Breast epithelium (tissue), 4 donors: ENCODE measurements at regions not wholly inside any gene's neighbourhood (a gene's known extent, or its start where the extent isn't known, plus 50 kb on each side); places are given as distances from the start of the nearest gene placed in this dataset.

Source experiments
- DNase-seq, 2 donors: peaks; one replicate each; pipeline ENCODE4 v3.0.0-alpha.2; 2019; ENCODE audit warnings: low spot score in 2 of 2
- H3K27ac ChIP-seq, 2 donors: fragments of 200-600 bp; sonication (generic) in 1 of 2; one replicate each; pipeline ENCODE4 v1.5.1; 2016 to 2019; ENCODE audit warnings: mild to moderate bottlenecking in 1 of 2
- H3K27me3 ChIP-seq, 2 donors: fragments of 200-600 bp; sonication (generic) in 1 of 2; one replicate each; pipeline versions ENCODE4 v1.5.1 to v1.6.0; 2017 to 2019; ENCODE audit warnings: control low read depth in 1 of 2, mild to moderate bottlenecking in 1 of 2
- H3K36me3 ChIP-seq: fragments of 200-600 bp; one replicate; pipeline ENCODE4 v1.5.1; 2019
- H3K4me1 ChIP-seq, 2 donors: fragments of 200-600 bp; sonication (generic); one replicate each; pipeline ENCODE4 v1.5.1; 2016 to 2019; ENCODE audit warnings: control low read depth in 1 of 2
- H3K4me3 ChIP-seq, 3 donors: fragments of 200-600 bp; sonication (generic); 1 replicate in 2 of 3; 2 replicates in 1 of 3; pipeline ENCODE4 v1.5.1; 2016 to 2019; ENCODE audit warnings: mild to moderate bottlenecking in 3 of 3, moderate library complexity in 2 of 3
- H3K9me3 ChIP-seq, 2 donors: fragments of 200-600 bp; sonication (generic) in 1 of 2; one replicate each; pipeline ENCODE4 v1.5.1; 2016 to 2019; ENCODE audit warnings: control low read depth in 1 of 2
- POLR2A ChIP-seq: fragments of 450-650 bp; IDR thresholded peaks from one replicate; pipeline ENCODE4 v1.6.1; 2016; ENCODE audit warnings: antibody characterized with exemption, mild to moderate bottlenecking, moderate library complexity
- POLR2AphosphoS5 ChIP-seq, 3 donors: sonication (generic); formaldehyde crosslinking; IDR thresholded peaks; one replicate each; pipeline ENCODE4 v1.6.1; 2017; ENCODE audit warnings: antibody characterized with exemption in 3 of 3
- intact Hi-C: fragments of 100-400 bp; cut with DNase I; formaldehyde crosslinking; loops from one replicate; pipeline ENCODE4 v1.15.1; 2023; ENCODE audit warnings: low total_unique reads
- TF ChIP-seq, protein P1 (sequence below), 3 donors: fragments of 450-650 bp; IDR thresholded peaks; one replicate each; pipeline ENCODE4 v1.5.1; 2016 to 2017; ENCODE audit warnings: antibody characterized with exemption in 3 of 3, mild to moderate bottlenecking in 3 of 3, moderate library complexity in 3 of 3

DNA sequence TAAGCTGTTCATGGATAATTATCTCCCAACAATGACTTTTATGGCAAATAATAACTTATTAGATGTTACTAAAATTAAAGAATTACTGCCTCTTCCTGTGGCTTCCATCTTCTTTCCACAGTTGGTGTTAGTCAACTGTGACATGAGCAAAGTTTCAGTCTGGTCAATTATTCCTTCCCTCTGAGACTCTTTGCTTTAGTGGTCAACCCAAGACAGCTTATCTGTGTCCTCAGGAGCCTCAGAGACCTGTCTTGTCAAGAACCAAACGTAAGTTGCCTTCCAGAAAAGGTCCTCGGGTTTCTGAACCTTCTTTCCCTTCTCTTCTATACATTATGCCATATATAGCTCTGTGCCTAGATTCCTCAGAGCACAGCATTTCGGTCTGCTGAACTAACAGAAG is 263.2 kb upstream of the ZP4 start:
- no peak for DNase-seq
- Histone ChIP-seq H3K9me3 (no peaks in the 10 kb centered on the region), H3K27ac (no peak overlapping the region), H3K27me3 (no peaks in the 10 kb centered on the region), H3K4me1 (no peaks in the 10 kb centered on the region), H3K36me3 (no peaks in the 10 kb centered on the region), H3K4me3 (no peak overlapping the region)
- TF ChIP-seq, protein P1, sequence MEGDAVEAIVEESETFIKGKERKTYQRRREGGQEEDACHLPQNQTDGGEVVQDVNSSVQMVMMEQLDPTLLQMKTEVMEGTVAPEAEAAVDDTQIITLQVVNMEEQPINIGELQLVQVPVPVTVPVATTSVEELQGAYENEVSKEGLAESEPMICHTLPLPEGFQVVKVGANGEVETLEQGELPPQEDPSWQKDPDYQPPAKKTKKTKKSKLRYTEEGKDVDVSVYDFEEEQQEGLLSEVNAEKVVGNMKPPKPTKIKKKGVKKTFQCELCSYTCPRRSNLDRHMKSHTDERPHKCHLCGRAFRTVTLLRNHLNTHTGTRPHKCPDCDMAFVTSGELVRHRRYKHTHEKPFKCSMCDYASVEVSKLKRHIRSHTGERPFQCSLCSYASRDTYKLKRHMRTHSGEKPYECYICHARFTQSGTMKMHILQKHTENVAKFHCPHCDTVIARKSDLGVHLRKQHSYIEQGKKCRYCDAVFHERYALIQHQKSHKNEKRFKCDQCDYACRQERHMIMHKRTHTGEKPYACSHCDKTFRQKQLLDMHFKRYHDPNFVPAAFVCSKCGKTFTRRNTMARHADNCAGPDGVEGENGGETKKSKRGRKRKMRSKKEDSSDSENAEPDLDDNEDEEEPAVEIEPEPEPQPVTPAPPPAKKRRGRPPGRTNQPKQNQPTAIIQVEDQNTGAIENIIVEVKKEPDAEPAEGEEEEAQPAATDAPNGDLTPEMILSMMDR (IDR thresholded peaks at IDR 0.05), result no peak
- no peak for TF ChIP-seq POLR2AphosphoS5 (IDR thresholded peaks at IDR 0.05)
- TF ChIP-seq POLR2A, result no peak
- intact Hi-C loops, result no loop called here

DNA sequence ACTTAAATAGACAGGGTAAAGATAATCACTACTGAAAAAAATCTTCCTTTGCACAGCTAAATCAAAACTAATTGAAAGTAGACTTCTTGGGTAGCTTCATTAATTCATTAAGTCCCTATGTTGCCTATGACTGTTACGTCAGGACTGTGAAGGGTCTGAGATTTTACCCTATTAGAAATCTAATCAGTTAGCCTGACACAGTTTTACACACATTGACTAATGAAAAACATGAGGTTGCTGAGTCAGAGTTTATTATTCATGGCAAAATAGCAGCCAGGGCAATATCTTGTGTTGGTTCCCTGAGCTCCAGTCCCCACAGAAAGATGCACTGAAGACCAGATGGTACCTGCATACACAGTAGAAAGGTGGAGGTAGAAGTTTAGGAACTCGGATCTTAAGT is 262.5 kb upstream of the ZP4 start:
- Histone ChIP-seq H3K36me3 (no peaks in the 10 kb centered on the region), H3K4me1 (no peaks in the 10 kb centered on the region), H3K27ac (no peak overlapping the region), H3K4me3 (no peak overlapping the region), H3K27me3 (no peaks in the 10 kb centered on the region), H3K9me3 (no peaks in the 10 kb centered on the region)
- intact Hi-C loops, result no loop called here
- TF ChIP-seq, protein P1 (IDR thresholded peaks at IDR 0.05), result no peak
- TF ChIP-seq POLR2AphosphoS5 (IDR thresholded peaks at IDR 0.05) (no peak), POLR2A (no peak)
- no peak for DNase-seq

DNA sequence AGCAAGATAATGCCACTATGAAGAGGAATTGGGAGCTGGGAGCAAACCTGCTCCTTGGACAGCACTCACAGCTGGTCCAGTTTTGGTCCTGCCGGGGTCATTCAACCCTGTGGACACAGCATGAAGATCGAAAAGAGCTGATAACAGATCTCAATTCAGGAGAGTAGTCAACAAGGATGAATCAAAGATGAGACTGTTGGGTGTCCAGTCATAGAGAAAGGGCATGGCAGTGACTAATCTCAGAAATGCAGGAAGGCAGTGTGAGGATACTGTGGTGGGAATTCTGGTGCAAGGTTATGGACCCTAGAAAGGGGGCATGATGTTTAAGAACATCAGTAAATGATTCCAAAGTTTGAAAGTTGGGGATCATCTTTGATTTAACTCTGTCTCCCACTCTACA is 261.4 kb upstream of the ZP4 start:
- TF ChIP-seq POLR2AphosphoS5 (IDR thresholded peaks at IDR 0.05) (no peak), POLR2A (no peak)
- TF ChIP-seq, protein P1 (IDR thresholded peaks at IDR 0.05), result no peak
- Histone ChIP-seq H3K27ac (no peak overlapping the region), H3K27me3 (no peaks in the 10 kb centered on the region), H3K4me3 (no peak overlapping the region), H3K4me1 (no peaks in the 10 kb centered on the region), H3K9me3 (no peaks in the 10 kb centered on the region), H3K36me3 (no peaks in the 10 kb centered on the region)
- no peak for DNase-seq
- intact Hi-C loops, result no loop called here

DNA sequence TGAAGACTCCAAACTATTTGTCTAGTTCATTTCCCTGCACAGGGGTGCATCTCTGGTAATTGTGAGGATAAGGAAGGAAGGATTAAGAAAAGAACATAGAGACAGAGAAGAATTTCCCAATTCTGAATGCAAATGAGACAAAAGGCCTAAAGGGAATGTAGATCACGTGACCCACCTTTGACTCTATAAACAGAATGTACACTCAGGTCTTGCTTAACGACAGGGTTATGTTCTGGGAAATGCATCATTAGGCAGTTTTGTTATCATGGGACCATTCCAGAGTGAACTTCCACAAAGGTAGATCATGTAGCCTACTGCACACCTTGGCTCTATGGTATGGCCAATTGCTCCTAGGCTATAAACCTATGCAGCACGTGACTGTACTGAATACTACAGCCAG is 252.3 kb upstream of the ZP4 start:
- H3K4me1 ChIP-seq, result no peaks in the 10 kb centered on the region
- H3K9me3 ChIP-seq, result no peaks in the 10 kb centered on the region
- H3K4me3 ChIP-seq, result no peak overlapping the region
- no peak overlapping the region for H3K27ac ChIP-seq
- intact Hi-C loops, result no loop called here
- no peaks in the 10 kb centered on the region for H3K27me3 ChIP-seq
- TF ChIP-seq, protein P1 (IDR thresholded peaks at IDR 0.05), result no peak
- no peak for TF ChIP-seq POLR2A
- TF ChIP-seq POLR2AphosphoS5 (IDR thresholded peaks at IDR 0.05), result no peak
- DNase-seq, result no peak
- H3K36me3 ChIP-seq, result no peaks in the 10 kb centered on the region

DNA sequence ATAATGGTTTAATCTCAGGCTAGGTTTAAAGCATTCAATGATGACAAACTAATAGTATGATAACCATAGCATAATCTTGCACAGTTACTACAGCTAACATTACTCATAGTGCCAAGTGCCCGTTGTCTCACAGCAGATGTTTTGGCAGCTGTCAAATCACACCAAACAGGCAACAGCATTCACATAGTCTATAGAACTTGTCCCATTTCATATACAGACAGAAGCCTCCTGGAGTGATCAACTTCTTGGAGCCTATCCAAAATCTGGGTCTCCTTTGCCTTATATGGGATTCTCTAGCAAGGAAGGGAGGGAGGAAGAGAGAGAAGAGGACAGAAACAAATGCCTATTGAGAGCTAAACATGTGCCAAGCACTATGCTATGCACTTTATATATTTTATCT is 250.6 kb upstream of the ZP4 start:
- no peak for TF ChIP-seq POLR2AphosphoS5 (IDR thresholded peaks at IDR 0.05)
- no peak for TF ChIP-seq POLR2A
- TF ChIP-seq, protein P1 (IDR thresholded peaks at IDR 0.05), result no peak
- intact Hi-C loops, result no loop called here
- H3K36me3 ChIP-seq, result no peaks in the 10 kb centered on the region

More for the DNA sequence above, 250.6 kb upstream of the ZP4 start:
- no peaks in the 10 kb centered on the region for H3K27me3 ChIP-seq
- H3K4me1 ChIP-seq, result no peaks in the 10 kb centered on the region
- H3K4me3 ChIP-seq, result no peak overlapping the region
- no peak for DNase-seq
- H3K9me3 ChIP-seq, result no peaks in the 10 kb centered on the region
- no peak overlapping the region for H3K27ac ChIP-seq
